HepG2 (cell line): ENCODE measurements at regions not wholly inside any gene's neighbourhood (a gene's known extent, or its start where the extent isn't known, plus 50 kb on each side); places are given as distances from the start of the nearest gene placed in this dataset.

Source experiments
- ATAC-seq: fragments of 200-7000 bp; cut with Tn5 transposase; 3 replicates; pipeline ENCODE4 v1.9.1; 2020; ENCODE audit warnings: mild to moderate bottlenecking, moderate library complexity
- BruUV-seq: library from RNA; stranded (reverse); fragments of 400-500 nt; replicated peaks from 2 replicates; lab custom pipeline; 2021; lab: Mats Ljungman, UMichigan
- CTCF ChIA-PET: fragments of 300-600 bp; formaldehyde crosslinking; extraction: SDS; loops from one replicate; lab custom pipeline; 2021; ENCODE audit warnings: low total read pairs, inconsistent platforms, low intra/inter-chr PET ratio; lab: Yijun Ruan, JAX
- POLR2A ChIA-PET: fragments of 350-600 bp; sonication (Branson Sonifier 250); formaldehyde crosslinking; loops from one replicate; lab custom pipeline; 2020; ENCODE audit warnings: antibody characterized with exemption, inconsistent platforms; lab: Yijun Ruan, JAX
- DNase-seq: peaks from one replicate; pipeline ENCODE4 v3.0.0-alpha.2; 2015; ENCODE audit warnings: low spot score
- FAIRE-seq: peaks from 3 replicates; lab custom pipeline; 2011; peaks lifted over from hg19 to GRCh38; lab: Jason Lieb, UNC
- H2AFZ ChIP-seq: one replicate; pipeline ENCODE4 v1.6.1; 2011; ENCODE audit warnings: low read length, inconsistent platforms
- H3K27ac ChIP-seq: fragments of 300-600 bp; 3 replicates; pipeline ENCODE4 v1.8.0; 2011; ENCODE audit warnings: mixed run types, mild to moderate bottlenecking, mixed read lengths, low read length, inconsistent platforms; ENCODE audit not compliant: insufficient read depth; ENCODE audit errors: extremely low read length
- H3K27me3 ChIP-seq, 2 experiments: fragments of 200-600 bp in 1 of 2; 2 replicates in 1 of 2; 3 replicates in 1 of 2; pipeline versions ENCODE4 v1.6.0 to v1.8.0; 2011; ENCODE audit warnings: low read length in 2 of 2, mild to moderate bottlenecking in 2 of 2, moderate library complexity in 2 of 2, inconsistent platforms in 1 of 2; ENCODE audit not compliant: insufficient read depth in 2 of 2, control insufficient read depth in 1 of 2
- H3K36me3 ChIP-seq, 2 experiments: fragments of 200-600 bp in 1 of 2; replicated peaks in 1 of 2; 2 replicates in 1 of 2; 3 replicates in 1 of 2; pipeline versions ENCODE4 v1.5.1 to v1.8.0; 2011; ENCODE audit warnings: low read length in 2 of 2, inconsistent platforms in 1 of 2; ENCODE audit not compliant: insufficient read depth in 2 of 2, control insufficient read depth in 1 of 2
- H3K4me1 ChIP-seq: 2 replicates; pipeline ENCODE4 v1.5.1; 2012; ENCODE audit warnings: low read length, inconsistent platforms; ENCODE audit not compliant: insufficient read depth
- H3K4me2 ChIP-seq: 2 replicates; pipeline ENCODE4 v1.6.0; 2011; ENCODE audit warnings: low read depth, low read length, inconsistent platforms
- H3K4me3 ChIP-seq, 3 experiments: fragments of 200-600 bp in 1 of 3; sonication (generic), shearing (Covaris generic) in 1 of 3; replicated peaks in 1 of 3; 2 replicates each; pipeline ENCODE4 v1.5.1; 2011 to 2016; ENCODE audit warnings: low read length in 3 of 3, inconsistent platforms in 2 of 3, low read depth in 2 of 3, mild to moderate bottlenecking in 2 of 3, control low read depth in 1 of 3, mixed read lengths in 1 of 3; ENCODE audit not compliant: insufficient read depth in 1 of 3
- H3K79me2 ChIP-seq: one replicate; pipeline ENCODE4 v1.6.1; 2011; ENCODE audit warnings: low read length, inconsistent platforms; ENCODE audit not compliant: insufficient read depth
- H3K9ac ChIP-seq: 2 replicates; pipeline ENCODE4 v1.6.0; 2011; ENCODE audit warnings: mild to moderate bottlenecking, low read depth, low read length, inconsistent platforms; ENCODE audit not compliant: insufficient read depth
- H3K9me3 ChIP-seq: 2 replicates; pipeline ENCODE4 v1.5.1; 2012; ENCODE audit warnings: mild to moderate bottlenecking, low read length
- H4K20me1 ChIP-seq: 2 replicates; pipeline ENCODE4 v1.6.0; 2011; ENCODE audit warnings: inconsistent platforms, mild to moderate bottlenecking, low read length, moderate library complexity; ENCODE audit not compliant: insufficient read depth
- KLF11 ChIP-seq: IDR thresholded peaks from 2 replicates; pipeline ENCODE4 v1.6.1; 2016; ENCODE audit warnings: missing compliant biosample characterization
- MAFF ChIP-seq: IDR thresholded peaks from 2 replicates; pipeline ENCODE4 v1.6.1; 2011; ENCODE audit warnings: low read depth, low read length, improper control_type of control experiment
- MAFK ChIP-seq, 2 experiments: IDR thresholded peaks in 1 of 2; conservative IDR thresholded peaks in 1 of 2; 2 replicates each; pipeline ENCODE4 v1.6.1; 2011; ENCODE audit warnings: improper control_type of control experiment in 2 of 2, low read length in 2 of 2
- SNAI1 ChIP-seq: sonication (generic); formaldehyde crosslinking; IDR thresholded peaks from 2 replicates; pipeline ENCODE4 v1.5.0; 2020; ENCODE audit warnings: mild to moderate bottlenecking, missing genetic modification reagents, borderline replicate concordance
- ZKSCAN5 ChIP-seq: sonication (generic); formaldehyde crosslinking; IDR thresholded peaks from 2 replicates; pipeline ENCODE4 v1.5.1; 2020; ENCODE audit warnings: mild to moderate bottlenecking, missing genetic modification reagents
- ZSCAN5A ChIP-seq: sonication (generic); formaldehyde crosslinking; IDR thresholded peaks from 2 replicates; pipeline ENCODE4 v1.8.0; 2022; ENCODE audit warnings: mild to moderate bottlenecking, missing genetic modification reagents, borderline replicate concordance
- WGBS: methylation state at CpG from one replicate; pipeline ENCODE4 v1.1.6; 2017; ENCODE audit warnings: low lambda C conversion rate; 5-methylcytosine and 5-hydroxymethylcytosine counted together
- in situ Hi-C: cut with HindIII; loops from 2 replicates; pipeline ENCODE4 v1.10.0; 2017; ENCODE audit warnings: low pct_unique_long_range_greater_than_20kb; ENCODE audit not compliant: extremely low pct_ligation_motif_present
- intact Hi-C: fragments of 100-400 bp; cut with micrococcal nuclease; formaldehyde crosslinking; loops from one replicate; pipeline ENCODE4 v1.10.0; 2022; ENCODE audit not compliant: unreplicated experiment

- no peaks in the 10 kb centered on the region for H3K79me2 ChIP-seq
- no peak overlapping the region for H3K4me2 ChIP-seq
- POLR2A ChIA-PET: no interaction called here
- DNase-seq: no peak
- no peak for ATAC-seq
- peaks cover 11% of the 10 kb centered on the region; the same call in 1 of the 2 replicates for H3K4me1 ChIP-seq
- no peak overlapping the region for H2AFZ ChIP-seq
- no peaks in the 10 kb centered on the region for H3K27me3 ChIP-seq
- intact Hi-C loops: no loop called here
- no peak for FAIRE-seq
- H3K4me3 ChIP-seq: no peak overlapping the region
- 28% methylated on average over 4 of the region's 4 CpGs for WGBS
- no peak for TF ChIP-seq KLF11 (CRISPR knock-in tag)
- TF ChIP-seq ZKSCAN5 (CRISPR knock-in tag): no peak
- no peak for TF ChIP-seq SNAI1
- no peaks in the 10 kb centered on the region for H4K20me1 ChIP-seq
- no peak overlapping the region for H3K9ac ChIP-seq
- in situ Hi-C loops: loop anchor here (10.0 kb wide), 1 partner anchor 229 kb away; no protein-coding TSS in a partner anchor
- BruUV-seq: no TSS peak
- no peak overlapping the region for H3K27ac ChIP-seq
- H3K36me3 ChIP-seq: no peaks in the 10 kb centered on the region
- CTCF ChIA-PET: no interaction called here
- H3K9me3 ChIP-seq: no peaks in the 10 kb centered on the region
Observed at GRCh38 chr10:30233186-30233959, 115.7 kb downstream of the MTPAP start.

GRCh38 chr10:30231709-30232108 is 117.4 kb downstream of the MTPAP start:
- no peaks in the 10 kb centered on the region for H3K27me3 ChIP-seq
- H4K20me1 ChIP-seq: no peaks in the 10 kb centered on the region
- H2AFZ ChIP-seq: no peak overlapping the region
- no peaks in the 10 kb centered on the region for H3K36me3 ChIP-seq
- H3K9me3 ChIP-seq: no peaks in the 10 kb centered on the region
- peak; percentile 67 to 77 for TF ChIP-seq MAFK (conservative IDR thresholded peaks at IDR 0.05 in 1 of 2, IDR thresholded peaks at IDR 0.05 in 1 of 2; ENCODE audit: low read length in 2 of 2)
- TF ChIP-seq SNAI1: no peak
- peak; percentile 65 for TF ChIP-seq MAFF
- no peak for TF ChIP-seq ZSCAN5A (CRISPR knock-in tag)
- ATAC-seq: no peak
- DNase-seq: no peak
- H3K4me3 ChIP-seq: no peak overlapping the region
- no peak overlapping the region for H3K4me2 ChIP-seq
- 26% methylated on average over 5 of the region's 5 CpGs for WGBS
- intact Hi-C loops: no loop called here
- H3K4me1 ChIP-seq: peaks cover 11% of the 10 kb centered on the region; the same call in 1 of the 2 replicates
- ChIA-PET CTCF (no interaction called here), POLR2A (no interaction called here)
- H3K9ac ChIP-seq: no peak overlapping the region
- no peak overlapping the region for H3K27ac ChIP-seq
- no peak for FAIRE-seq
- no TSS peak for BruUV-seq
- in situ Hi-C loops: loop anchor here (10.0 kb wide), 1 partner anchor 227 kb away; no protein-coding TSS in a partner anchor
- no peaks in the 10 kb centered on the region for H3K79me2 ChIP-seq
